GM18505 (cell line): ENCODE measurements at regions not wholly inside any gene's neighbourhood (a gene's known extent, or its start where the extent isn't known, plus 50 kb on each side); places are given as distances from the start of the nearest gene placed in this dataset.

Source experiments
- ATAC-seq: cut with Tn5 transposase; IDR thresholded peaks from one replicate; pipeline ENCODE4 v1.9.1; 2021; ENCODE audit not compliant: unreplicated experiment
- POLR2A ChIP-seq: IDR thresholded peaks from 4 replicates; pipeline ENCODE4 v1.6.1; 2011; ENCODE audit warnings: borderline replicate concordance; ENCODE audit not compliant: insufficient read depth, insufficient read length; ENCODE audit errors: extremely low read depth

GRCh38 chr6:91715171-91715805, 1128.4 kb upstream of the MAP3K7 start:
- no peak for ATAC-seq
- TF ChIP-seq POLR2A: no peak

- no peak for TF ChIP-seq POLR2A
- ATAC-seq: no peak
These were observed 1127.0 kb upstream of the MAP3K7 start for GRCh38 chr6:91713911-91714310.

- TF ChIP-seq POLR2A: no peak
- no peak for ATAC-seq
These were observed 1124.6 kb upstream of the MAP3K7 start for GRCh38 chr6:91711518-91711917.

GRCh38 chr6:91710342-91710741, 1123.5 kb upstream of the MAP3K7 start:
- ATAC-seq: no peak
- TF ChIP-seq POLR2A: no peak

GRCh38 chr6:91708534-91708933, 1121.7 kb upstream of the MAP3K7 start:
- no peak for TF ChIP-seq POLR2A
- no peak for ATAC-seq

GRCh38 chr6:91705646-91706045, 1118.8 kb upstream of the MAP3K7 start:
- ATAC-seq: no peak
- TF ChIP-seq POLR2A: no peak

- ATAC-seq: no peak
- no peak for TF ChIP-seq POLR2A
These were observed 1117.7 kb upstream of the MAP3K7 start for GRCh38 chr6:91704531-91704930.

- no peak for ATAC-seq
These were observed 1110.3 kb upstream of the MAP3K7 start for GRCh38 chr6:91697010-91697695.

GRCh38 chr6:91695221-91695620, 1108.3 kb upstream of the MAP3K7 start:
- no peak for TF ChIP-seq POLR2A
- no peak for ATAC-seq

More at GRCh38 chr6:91697010-91697695, 1110.3 kb upstream of the MAP3K7 start:
- TF ChIP-seq POLR2A: no peak

- TF ChIP-seq POLR2A: no peak
- ATAC-seq: no peak
These were observed 1107.3 kb upstream of the MAP3K7 start for GRCh38 chr6:91694016-91694654.

GRCh38 chr6:91691449-91691848, 1104.6 kb upstream of the MAP3K7 start:
- ATAC-seq: no peak
- TF ChIP-seq POLR2A: no peak

GRCh38 chr6:91683240-91683639, 1096.4 kb upstream of the MAP3K7 start:
- ATAC-seq: no peak

GRCh38 chr6:91681296-91681695, 1094.4 kb upstream of the MAP3K7 start:
- no peak for ATAC-seq
- TF ChIP-seq POLR2A: no peak

More at GRCh38 chr6:91683240-91683639, 1096.4 kb upstream of the MAP3K7 start:
- TF ChIP-seq POLR2A: no peak
